ENCODE measurements at regions not wholly inside any gene's neighbourhood (a gene's known extent, or its start where the extent isn't known, plus 50 kb on each side); places are given as distances from the start of the nearest gene placed in this dataset.

DNA sequence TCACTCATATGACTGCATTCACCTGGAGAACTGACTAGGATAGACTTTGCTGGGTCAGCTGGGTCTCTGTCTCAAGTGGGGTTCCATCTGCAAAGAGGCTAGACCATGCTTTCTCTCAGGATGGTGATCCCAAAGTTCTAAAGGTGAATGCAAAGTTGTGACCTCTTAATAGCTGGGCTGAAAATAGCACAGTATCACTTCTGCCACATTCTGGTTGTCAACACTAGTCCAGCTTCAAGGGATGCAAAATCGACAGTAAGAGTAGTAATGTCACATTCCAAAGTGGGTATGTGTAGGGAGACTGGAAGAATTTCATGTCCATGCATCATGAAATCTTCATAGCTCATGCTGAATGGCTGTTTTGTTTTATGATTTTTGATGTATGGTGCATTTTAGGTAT, 414.6 kb downstream of the PCDH7 start:
- Histone ChIP-seq H3F3A (ENCODE audit: low read depth) (no peaks in the 10 kb centered on the region), H3K9ac (ENCODE audit: low read depth, low read length, poor library complexity, severe bottlenecking) (no peak overlapping the region), H3K4me2 (ENCODE audit: low read depth, low read length, poor library complexity, severe bottlenecking) (no peak overlapping the region), H3K27me3 (ENCODE audit: insufficient read depth, low read length, poor library complexity, severe bottlenecking) (no peaks in the 10 kb centered on the region), H3K4me3 (ENCODE audit: low read length, poor library complexity, severe bottlenecking) (no peak overlapping the region), H2AFZ (ENCODE audit: low read length) (no peak overlapping the region), H3K9me2 (replicated peaks; ENCODE audit: low read depth, low read length) (no peaks in the 10 kb centered on the region), H3K9me3 (ENCODE audit: insufficient read depth, low read depth, low read length) (no peaks in the 10 kb centered on the region), H3K79me2 (ENCODE audit: insufficient read depth, low read length) (no peaks in the 10 kb centered on the region), H3K4me1 (ENCODE audit: insufficient read depth, low read length, poor library complexity, severe bottlenecking) (no peaks in the 10 kb centered on the region), H4K20me1 (ENCODE audit: insufficient read depth, low read length, poor library complexity, severe bottlenecking) (no peaks in the 10 kb centered on the region), H3K36me3 (ENCODE audit: insufficient read depth, low read length) (no peaks in the 10 kb centered on the region)
- TF ChIP-seq EZH2phosphoT487 (IDR thresholded peaks at IDR 0.05; ENCODE audit: borderline replicate concordance) = no peak
- TF ChIP-seq, protein P1, sequence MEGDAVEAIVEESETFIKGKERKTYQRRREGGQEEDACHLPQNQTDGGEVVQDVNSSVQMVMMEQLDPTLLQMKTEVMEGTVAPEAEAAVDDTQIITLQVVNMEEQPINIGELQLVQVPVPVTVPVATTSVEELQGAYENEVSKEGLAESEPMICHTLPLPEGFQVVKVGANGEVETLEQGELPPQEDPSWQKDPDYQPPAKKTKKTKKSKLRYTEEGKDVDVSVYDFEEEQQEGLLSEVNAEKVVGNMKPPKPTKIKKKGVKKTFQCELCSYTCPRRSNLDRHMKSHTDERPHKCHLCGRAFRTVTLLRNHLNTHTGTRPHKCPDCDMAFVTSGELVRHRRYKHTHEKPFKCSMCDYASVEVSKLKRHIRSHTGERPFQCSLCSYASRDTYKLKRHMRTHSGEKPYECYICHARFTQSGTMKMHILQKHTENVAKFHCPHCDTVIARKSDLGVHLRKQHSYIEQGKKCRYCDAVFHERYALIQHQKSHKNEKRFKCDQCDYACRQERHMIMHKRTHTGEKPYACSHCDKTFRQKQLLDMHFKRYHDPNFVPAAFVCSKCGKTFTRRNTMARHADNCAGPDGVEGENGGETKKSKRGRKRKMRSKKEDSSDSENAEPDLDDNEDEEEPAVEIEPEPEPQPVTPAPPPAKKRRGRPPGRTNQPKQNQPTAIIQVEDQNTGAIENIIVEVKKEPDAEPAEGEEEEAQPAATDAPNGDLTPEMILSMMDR (conservative IDR thresholded peaks at IDR 0.05; ENCODE audit: low read length) = no peak

DNA sequence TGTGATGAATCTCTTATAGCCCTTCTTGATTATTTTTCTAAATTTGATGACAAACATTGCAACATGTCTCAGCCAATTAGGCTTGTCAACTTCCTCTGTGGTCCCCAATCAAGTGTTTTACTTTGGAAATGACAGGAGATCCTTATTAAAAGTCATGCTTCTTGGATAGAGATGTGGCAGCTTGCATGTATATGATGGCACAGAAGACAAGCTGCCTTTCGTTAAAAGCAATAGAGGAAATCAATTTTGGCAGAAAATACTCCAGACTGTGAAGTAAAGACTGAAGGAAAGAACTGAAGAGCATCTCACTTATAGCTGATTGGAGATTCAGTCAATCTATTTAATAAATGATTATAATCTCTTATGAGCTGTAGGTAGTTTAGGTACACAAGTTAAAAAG, 419.6 kb downstream of the PCDH7 start:
- TF ChIP-seq EZH2phosphoT487 (IDR thresholded peaks at IDR 0.05; ENCODE audit: borderline replicate concordance) = no peak
- TF ChIP-seq, protein P1 (conservative IDR thresholded peaks at IDR 0.05; ENCODE audit: low read length) = no peak
- no peaks in the 10 kb centered on the region for H3K9me3 ChIP-seq (ENCODE audit: insufficient read depth, low read depth, low read length)
- no peaks in the 10 kb centered on the region for H4K20me1 ChIP-seq (ENCODE audit: insufficient read depth, low read length, poor library complexity, severe bottlenecking)
- no peaks in the 10 kb centered on the region for H3K79me2 ChIP-seq (ENCODE audit: insufficient read depth, low read length)
- H3K36me3 ChIP-seq (ENCODE audit: insufficient read depth, low read length) = no peaks in the 10 kb centered on the region
- H3K4me2 ChIP-seq (ENCODE audit: low read depth, low read length, poor library complexity, severe bottlenecking) = no peak overlapping the region
- H3F3A ChIP-seq (ENCODE audit: low read depth) = no peaks in the 10 kb centered on the region
- H3K4me3 ChIP-seq (ENCODE audit: low read length, poor library complexity, severe bottlenecking) = no peak overlapping the region
- H3K27me3 ChIP-seq (ENCODE audit: insufficient read depth, low read length, poor library complexity, severe bottlenecking) = no peaks in the 10 kb centered on the region
- H3K4me1 ChIP-seq (ENCODE audit: insufficient read depth, low read length, poor library complexity, severe bottlenecking) = no peaks in the 10 kb centered on the region
- no peaks in the 10 kb centered on the region for H3K9me2 ChIP-seq (replicated peaks; ENCODE audit: low read depth, low read length)
- H3K9ac ChIP-seq (ENCODE audit: low read depth, low read length, poor library complexity, severe bottlenecking) = no peak overlapping the region
- no peak overlapping the region for H2AFZ ChIP-seq (ENCODE audit: low read length)

DNA sequence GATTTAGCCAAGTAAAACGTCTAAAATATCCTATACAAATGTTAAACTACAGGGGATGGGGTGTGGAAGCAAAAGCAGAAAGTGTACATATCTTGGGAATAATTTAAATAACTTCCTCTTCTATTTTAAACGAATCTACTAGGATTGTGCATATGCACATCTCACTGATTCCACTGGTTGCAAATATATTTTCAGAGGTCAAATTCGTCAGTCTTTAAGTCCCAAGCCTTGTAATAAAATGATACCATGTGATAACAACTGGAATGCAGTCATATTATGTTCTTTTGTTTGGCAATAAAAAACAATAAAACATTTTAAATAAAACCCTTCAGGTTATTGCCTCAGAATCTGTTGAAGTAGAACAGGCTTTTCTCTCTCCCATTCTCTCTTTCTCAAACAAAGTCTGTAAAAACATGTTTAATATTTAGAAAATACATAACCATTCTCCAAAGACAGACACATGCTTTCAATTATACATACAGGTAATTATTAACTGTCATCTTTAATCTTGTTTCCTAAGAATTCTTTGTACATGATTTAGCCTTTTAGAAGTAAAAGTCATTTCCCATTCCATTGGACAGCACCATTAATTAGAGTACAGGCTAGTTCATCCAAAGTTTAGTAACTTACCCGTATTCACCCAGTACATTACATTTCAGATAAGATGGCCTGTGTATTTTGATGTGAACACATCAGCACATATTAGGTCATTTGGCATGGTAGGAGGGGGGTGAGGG, 421.1 kb downstream of the PCDH7 start:
- Histone ChIP-seq H4K20me1 (ENCODE audit: insufficient read depth, low read length, poor library complexity, severe bottlenecking) (no peaks in the 10 kb centered on the region), H2AFZ (ENCODE audit: low read length) (no peak overlapping the region), H3K4me1 (ENCODE audit: insufficient read depth, low read length, poor library complexity, severe bottlenecking) (no peaks in the 10 kb centered on the region), H3K79me2 (ENCODE audit: insufficient read depth, low read length) (no peaks in the 10 kb centered on the region), H3K4me3 (ENCODE audit: low read length, poor library complexity, severe bottlenecking) (no peak overlapping the region), H3K9me2 (replicated peaks; ENCODE audit: low read depth, low read length) (no peaks in the 10 kb centered on the region), H3K9ac (ENCODE audit: low read depth, low read length, poor library complexity, severe bottlenecking) (no peak overlapping the region), H3F3A (ENCODE audit: low read depth) (no peaks in the 10 kb centered on the region), H3K4me2 (ENCODE audit: low read depth, low read length, poor library complexity, severe bottlenecking) (no peak overlapping the region), H3K27me3 (ENCODE audit: insufficient read depth, low read length, poor library complexity, severe bottlenecking) (no peaks in the 10 kb centered on the region), H3K9me3 (ENCODE audit: insufficient read depth, low read depth, low read length) (no peaks in the 10 kb centered on the region), H3K36me3 (ENCODE audit: insufficient read depth, low read length) (no peaks in the 10 kb centered on the region)
- TF ChIP-seq, protein P1 (conservative IDR thresholded peaks at IDR 0.05; ENCODE audit: low read length) = no peak
- no peak for TF ChIP-seq EZH2phosphoT487 (IDR thresholded peaks at IDR 0.05; ENCODE audit: borderline replicate concordance)

Measured in Loucy (cell line).